Renal pelvis (tissue), 1 donor: ENCODE measurements at regions not wholly inside any gene's neighbourhood (a gene's known extent, or its start where the extent isn't known, plus 50 kb on each side); places are given as distances from the start of the nearest gene placed in this dataset.
"Not testable (repeated sequence)": the region's sequence is repeated elsewhere in the genome, so short reads cannot be mapped to it uniquely, and the experiment has no call there.

Experiments used
- DNase-seq: peaks from one replicate; pipeline ENCODE4 v3.0.0-alpha.2; 2013

- not testable (repeated sequence) for DNase-seq
Observed at GRCh38 chr1:243074224-243074623, 180.9 kb downstream of the CEP170 start.

- DNase-seq, result not testable (repeated sequence)
Observed at GRCh38 chr1:243067056-243067455, 188.0 kb downstream of the CEP170 start.

- not testable (repeated sequence) for DNase-seq
Observed at GRCh38 chr1:243061965-243062364, 193.1 kb downstream of the CEP170 start.

GRCh38 chr1:243055510-243055909 lies 199.6 kb downstream of the CEP170 start:
- DNase-seq, result not testable (repeated sequence)

GRCh38 chr1:243055091-243055490 lies 200.0 kb downstream of the CEP170 start:
- not testable (repeated sequence) for DNase-seq

- DNase-seq, result not testable (repeated sequence)
Observed at GRCh38 chr1:243054681-243055080, 200.4 kb downstream of the CEP170 start.

- DNase-seq, result not testable (repeated sequence)
Observed at GRCh38 chr1:243053048-243053447, 202.0 kb downstream of the CEP170 start.

GRCh38 chr1:243050613-243051012 lies 204.5 kb downstream of the CEP170 start:
- not testable (repeated sequence) for DNase-seq

GRCh38 chr1:243049716-243050115 lies 205.4 kb downstream of the CEP170 start:
- DNase-seq, result not testable (repeated sequence)

GRCh38 chr1:243021365-243021764 lies 233.7 kb downstream of the CEP170 start:
- not testable (repeated sequence) for DNase-seq

GRCh38 chr1:243019030-243019635 lies 235.9 kb downstream of the CEP170 start:
- not testable (repeated sequence) for DNase-seq

GRCh38 chr1:243010719-243011118 lies 244.4 kb downstream of the CEP170 start:
- not testable (repeated sequence) for DNase-seq

GRCh38 chr1:243001003-243001402 lies 254.1 kb downstream of the CEP170 start:
- DNase-seq, result not testable (repeated sequence)

- not testable (repeated sequence) for DNase-seq
Observed at GRCh38 chr1:242992776-242993175, 262.3 kb downstream of the CEP170 start.

GRCh38 chr1:242985096-242985495 lies 270.0 kb downstream of the CEP170 start:
- not testable (repeated sequence) for DNase-seq

- DNase-seq, result not testable (repeated sequence)
Observed at GRCh38 chr1:242973341-242973740, 281.7 kb downstream of the CEP170 start.

GRCh38 chr1:242966892-242967291 lies 288.2 kb downstream of the CEP170 start:
- no peak for DNase-seq

- not testable (repeated sequence) for DNase-seq
Observed at GRCh38 chr1:242959397-242959796, 295.7 kb downstream of the CEP170 start.

GRCh38 chr1:242954945-242955344 lies 300.1 kb downstream of the CEP170 start:
- not testable (repeated sequence) for DNase-seq

GRCh38 chr1:242946206-242946605 lies 308.9 kb downstream of the CEP170 start:
- no peak for DNase-seq

GRCh38 chr1:242936725-242937124 lies 318.4 kb downstream of the CEP170 start:
- not testable (repeated sequence) for DNase-seq

- not testable (repeated sequence) for DNase-seq
Observed at GRCh38 chr1:242924717-242925116, 330.4 kb downstream of the CEP170 start.

- not testable (repeated sequence) for DNase-seq
Observed at GRCh38 chr1:242923603-242924002, 331.5 kb downstream of the CEP170 start.

GRCh38 chr1:242914729-242915128 lies 340.4 kb downstream of the CEP170 start:
- DNase-seq, result not testable (repeated sequence)
